ENCODE measurements at regions not wholly inside any gene's neighbourhood (a gene's known extent, or its start where the extent isn't known, plus 50 kb on each side); places are given as distances from the start of the nearest gene placed in this dataset.

DNA sequence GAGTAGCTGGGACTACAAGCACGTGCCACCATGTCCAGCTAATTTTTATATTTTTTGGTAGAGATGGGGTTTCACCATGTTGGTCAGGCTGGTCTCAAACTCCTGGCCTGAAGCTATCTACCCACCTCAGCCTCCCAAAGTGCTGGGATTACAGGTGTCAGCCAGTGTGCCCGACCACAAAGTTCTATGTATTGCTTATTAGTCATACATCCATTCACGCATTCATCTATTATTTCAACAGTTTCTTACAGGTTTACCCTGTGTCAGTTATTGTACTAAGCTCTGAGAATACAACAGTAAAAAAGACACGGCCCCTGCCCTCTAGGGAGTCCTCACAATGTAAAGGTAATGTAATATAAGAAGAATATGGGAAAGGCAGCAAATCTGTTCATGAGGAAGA is 188.9 kb upstream of the BTG1 start:
- H3K27me3 Mint-ChIP-seq (ENCODE audit: insufficient read depth, low read depth, poor library complexity): peaks cover 3% of the 10 kb centered on the region
- Histone ChIP-seq H3K4me3 (no peak overlapping the region), H4K20me1 (replicated peaks; ENCODE audit: insufficient read depth) (no peaks in the 10 kb centered on the region), H3K36me3 (ENCODE audit: insufficient read depth) (no peaks in the 10 kb centered on the region), H3K27me3 (ENCODE audit: insufficient read depth) (no peaks in the 10 kb centered on the region), H3K79me2 (replicated peaks; ENCODE audit: insufficient read depth) (no peaks in the 10 kb centered on the region), H3F3A (replicated peaks; ENCODE audit: low read depth) (no peaks in the 10 kb centered on the region), H3K27ac (ENCODE audit: low read depth) (no peak overlapping the region), H3K4me2 (no peak overlapping the region), H3K9me2 (ENCODE audit: insufficient read depth) (peaks cover 12% of the 10 kb centered on the region), H3K4me1 (ENCODE audit: insufficient read depth) (peaks cover 5% of the 10 kb centered on the region; the same call in 1 of the 2 replicates), H2AFZ (no peak overlapping the region)
- TF ChIP-seq ETS1 (IDR thresholded peaks at IDR 0.05): no peak
- TF ChIP-seq EZH2phosphoT487 (IDR thresholded peaks at IDR 0.05; ENCODE audit: unreplicated experiment): no peak
- no peak for TF ChIP-seq EZH2 (IDR thresholded peaks at IDR 0.05; ENCODE audit: low read depth, unreplicated experiment)
- TF ChIP-seq, protein P1, sequence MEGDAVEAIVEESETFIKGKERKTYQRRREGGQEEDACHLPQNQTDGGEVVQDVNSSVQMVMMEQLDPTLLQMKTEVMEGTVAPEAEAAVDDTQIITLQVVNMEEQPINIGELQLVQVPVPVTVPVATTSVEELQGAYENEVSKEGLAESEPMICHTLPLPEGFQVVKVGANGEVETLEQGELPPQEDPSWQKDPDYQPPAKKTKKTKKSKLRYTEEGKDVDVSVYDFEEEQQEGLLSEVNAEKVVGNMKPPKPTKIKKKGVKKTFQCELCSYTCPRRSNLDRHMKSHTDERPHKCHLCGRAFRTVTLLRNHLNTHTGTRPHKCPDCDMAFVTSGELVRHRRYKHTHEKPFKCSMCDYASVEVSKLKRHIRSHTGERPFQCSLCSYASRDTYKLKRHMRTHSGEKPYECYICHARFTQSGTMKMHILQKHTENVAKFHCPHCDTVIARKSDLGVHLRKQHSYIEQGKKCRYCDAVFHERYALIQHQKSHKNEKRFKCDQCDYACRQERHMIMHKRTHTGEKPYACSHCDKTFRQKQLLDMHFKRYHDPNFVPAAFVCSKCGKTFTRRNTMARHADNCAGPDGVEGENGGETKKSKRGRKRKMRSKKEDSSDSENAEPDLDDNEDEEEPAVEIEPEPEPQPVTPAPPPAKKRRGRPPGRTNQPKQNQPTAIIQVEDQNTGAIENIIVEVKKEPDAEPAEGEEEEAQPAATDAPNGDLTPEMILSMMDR (conservative IDR thresholded peaks at IDR 0.05; ENCODE audit: low read depth in 2 of 2): no peak
- TF ChIP-seq ZNF114 (CRISPR knock-in tag; IDR thresholded peaks at IDR 0.05): no peak
- TF ChIP-seq, protein P2, sequence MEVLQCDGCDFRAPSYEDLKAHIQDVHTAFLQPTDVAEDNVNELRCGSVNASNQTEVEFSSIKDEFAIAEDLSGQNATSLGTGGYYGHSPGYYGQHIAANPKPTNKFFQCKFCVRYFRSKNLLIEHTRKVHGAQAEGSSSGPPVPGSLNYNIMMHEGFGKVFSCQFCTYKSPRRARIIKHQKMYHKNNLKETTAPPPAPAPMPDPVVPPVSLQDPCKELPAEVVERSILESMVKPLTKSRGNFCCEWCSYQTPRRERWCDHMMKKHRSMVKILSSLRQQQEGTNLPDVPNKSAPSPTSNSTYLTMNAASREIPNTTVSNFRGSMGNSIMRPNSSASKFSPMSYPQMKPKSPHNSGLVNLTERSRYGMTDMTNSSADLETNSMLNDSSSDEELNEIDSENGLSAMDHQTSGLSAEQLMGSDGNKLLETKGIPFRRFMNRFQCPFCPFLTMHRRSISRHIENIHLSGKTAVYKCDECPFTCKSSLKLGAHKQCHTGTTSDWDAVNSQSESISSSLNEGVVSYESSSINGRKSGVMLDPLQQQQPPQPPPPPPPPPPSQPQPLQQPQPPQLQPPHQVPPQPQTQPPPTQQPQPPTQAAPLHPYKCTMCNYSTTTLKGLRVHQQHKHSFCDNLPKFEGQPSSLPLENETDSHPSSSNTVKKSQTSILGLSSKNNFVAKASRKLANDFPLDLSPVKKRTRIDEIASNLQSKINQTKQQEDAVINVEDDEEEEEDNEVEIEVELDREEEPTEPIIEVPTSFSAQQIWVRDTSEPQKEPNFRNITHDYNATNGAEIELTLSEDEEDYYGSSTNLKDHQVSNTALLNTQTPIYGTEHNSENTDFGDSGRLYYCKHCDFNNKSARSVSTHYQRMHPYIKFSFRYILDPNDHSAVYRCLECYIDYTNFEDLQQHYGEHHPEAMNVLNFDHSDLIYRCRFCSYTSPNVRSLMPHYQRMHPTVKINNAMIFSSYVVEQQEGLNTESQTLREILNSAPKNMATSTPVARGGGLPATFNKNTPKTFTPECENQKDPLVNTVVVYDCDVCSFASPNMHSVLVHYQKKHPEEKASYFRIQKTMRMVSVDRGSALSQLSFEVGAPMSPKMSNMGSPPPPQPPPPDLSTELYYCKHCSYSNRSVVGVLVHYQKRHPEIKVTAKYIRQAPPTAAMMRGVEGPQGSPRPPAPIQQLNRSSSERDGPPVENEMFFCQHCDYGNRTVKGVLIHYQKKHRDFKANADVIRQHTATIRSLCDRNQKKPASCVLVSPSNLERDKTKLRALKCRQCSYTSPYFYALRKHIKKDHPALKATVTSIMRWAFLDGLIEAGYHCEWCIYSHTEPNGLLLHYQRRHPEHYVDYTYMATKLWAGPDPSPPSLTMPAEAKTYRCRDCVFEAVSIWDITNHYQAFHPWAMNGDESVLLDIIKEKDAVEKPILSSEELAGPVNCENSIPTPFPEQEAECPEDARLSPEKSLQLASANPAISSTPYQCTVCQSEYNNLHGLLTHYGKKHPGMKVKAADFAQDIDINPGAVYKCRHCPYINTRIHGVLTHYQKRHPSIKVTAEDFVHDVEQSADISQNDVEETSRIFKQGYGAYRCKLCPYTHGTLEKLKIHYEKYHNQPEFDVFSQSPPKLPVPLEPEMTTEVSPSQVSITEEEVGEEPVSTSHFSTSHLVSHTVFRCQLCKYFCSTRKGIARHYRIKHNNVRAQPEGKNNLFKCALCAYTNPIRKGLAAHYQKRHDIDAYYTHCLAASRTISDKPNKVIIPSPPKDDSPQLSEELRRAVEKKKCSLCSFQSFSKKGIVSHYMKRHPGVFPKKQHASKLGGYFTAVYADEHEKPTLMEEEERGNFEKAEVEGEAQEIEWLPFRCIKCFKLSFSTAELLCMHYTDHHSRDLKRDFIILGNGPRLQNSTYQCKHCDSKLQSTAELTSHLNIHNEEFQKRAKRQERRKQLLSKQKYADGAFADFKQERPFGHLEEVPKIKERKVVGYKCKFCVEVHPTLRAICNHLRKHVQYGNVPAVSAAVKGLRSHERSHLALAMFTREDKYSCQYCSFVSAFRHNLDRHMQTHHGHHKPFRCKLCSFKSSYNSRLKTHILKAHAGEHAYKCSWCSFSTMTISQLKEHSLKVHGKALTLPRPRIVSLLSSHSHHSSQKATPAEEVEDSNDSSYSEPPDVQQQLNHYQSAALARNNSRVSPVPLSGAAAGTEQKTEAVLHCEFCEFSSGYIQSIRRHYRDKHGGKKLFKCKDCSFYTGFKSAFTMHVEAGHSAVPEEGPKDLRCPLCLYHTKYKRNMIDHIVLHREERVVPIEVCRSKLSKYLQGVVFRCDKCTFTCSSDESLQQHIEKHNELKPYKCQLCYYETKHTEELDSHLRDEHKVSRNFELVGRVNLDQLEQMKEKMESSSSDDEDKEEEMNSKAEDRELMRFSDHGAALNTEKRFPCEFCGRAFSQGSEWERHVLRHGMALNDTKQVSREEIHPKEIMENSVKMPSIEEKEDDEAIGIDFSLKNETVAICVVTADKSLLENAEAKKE (CRISPR knock-in tag; IDR thresholded peaks at IDR 0.05): no peak
- no peaks in the 10 kb centered on the region for H3K36me3 Mint-ChIP-seq (ENCODE audit: low read depth)
- no peak overlapping the region for H3K4me3 Mint-ChIP-seq
- DNase-seq (ENCODE audit: low spot score): no peak
- no peak for ATAC-seq
- no peaks in the 10 kb centered on the region for H3K9me3 Mint-ChIP-seq
- peaks cover 12% of the 10 kb centered on the region; the same call in 2 of the 3 replicates for H3K4me1 Mint-ChIP-seq
- H3K27ac Mint-ChIP-seq: no peak overlapping the region

Measured in GM23338 (cell line).